ENCODE measurements at regions not wholly inside any gene's neighbourhood (a gene's known extent, or its start where the extent isn't known, plus 50 kb on each side); places are given as distances from the start of the nearest gene placed in this dataset.

DNA sequence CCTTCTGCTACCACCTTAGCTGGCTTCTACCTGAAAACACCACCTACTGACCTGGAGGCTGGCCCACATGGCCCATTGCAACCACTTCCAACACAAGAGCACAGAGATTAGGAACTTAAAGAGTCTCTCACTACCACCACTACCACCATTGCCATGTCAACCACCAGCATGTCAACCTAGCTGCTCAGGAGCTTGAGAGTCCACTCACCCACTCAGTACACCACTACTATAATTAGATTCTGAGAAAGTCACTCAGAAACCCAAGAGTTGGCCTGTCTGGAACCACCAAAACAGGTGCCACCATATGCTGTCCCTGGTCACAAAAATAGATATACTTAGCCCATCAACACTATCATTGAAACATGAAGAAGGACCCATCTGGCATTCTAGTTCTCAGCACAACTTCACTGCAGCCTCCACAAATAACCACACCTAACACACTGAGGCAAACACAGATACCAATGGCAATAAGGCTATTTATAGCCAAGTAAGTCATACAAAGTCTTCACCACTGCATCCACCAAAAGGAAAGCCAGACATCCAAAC, 806.7 kb upstream of the EPHA6 start:
- no peaks in the 10 kb centered on the region for H3K36me3 ChIP-seq (ENCODE audit: insufficient read depth in 1 of 2, low read depth in 1 of 2)
- intact Hi-C loops (cut with DNase I) = no loop called here
- no peak overlapping the region for H3K27ac ChIP-seq
- DNase-seq (no peak), ATAC-seq (no peak)
- TF ChIP-seq CTCF (IDR thresholded peaks at IDR 0.05) = no peak
- H3K4me3 ChIP-seq = no peak overlapping the region
- H3K9me3 ChIP-seq = no peaks in the 10 kb centered on the region
- no peaks in the 10 kb centered on the region for H3K4me1 ChIP-seq
- no peaks in the 10 kb centered on the region for H3K27me3 ChIP-seq (ENCODE audit: insufficient read depth in 3 of 3, low read length in 2 of 3)

DNA sequence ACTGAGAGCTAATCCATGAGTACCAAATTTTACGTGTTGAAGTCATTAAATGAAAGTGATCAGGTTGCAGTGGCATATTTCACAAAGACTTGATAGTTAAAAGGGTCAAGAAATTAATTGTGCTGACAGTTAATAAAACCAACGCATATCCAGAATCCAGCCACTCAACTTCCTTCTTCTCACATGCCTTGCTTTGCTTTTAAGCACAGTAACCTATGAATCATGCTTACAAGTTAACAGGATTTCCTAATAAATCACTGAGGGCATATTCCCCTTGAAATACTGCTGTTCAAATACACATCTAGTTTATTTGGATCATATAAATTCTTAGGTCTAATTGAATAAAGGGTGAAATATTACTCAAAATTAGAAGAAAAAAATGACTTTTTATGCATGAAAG, 801.5 kb upstream of the EPHA6 start:
- DNase-seq (no peak), ATAC-seq (no peak)
- Histone ChIP-seq H3K4me3 (no peak overlapping the region), H3K9me3 (no peaks in the 10 kb centered on the region), H3K36me3 (ENCODE audit: insufficient read depth in 1 of 2, low read depth in 1 of 2) (no peaks in the 10 kb centered on the region), H3K27ac (no peak overlapping the region), H3K27me3 (ENCODE audit: insufficient read depth in 3 of 3, low read length in 2 of 3) (no peaks in the 10 kb centered on the region), H3K4me1 (no peaks in the 10 kb centered on the region)
- TF ChIP-seq CTCF (IDR thresholded peaks at IDR 0.05) = no peak
- WGBS, 3 donors = 21 to 27% (median 27%) methylated on average over 2 of the region's 2 CpGs
- intact Hi-C loops (cut with DNase I) = no loop called here

DNA sequence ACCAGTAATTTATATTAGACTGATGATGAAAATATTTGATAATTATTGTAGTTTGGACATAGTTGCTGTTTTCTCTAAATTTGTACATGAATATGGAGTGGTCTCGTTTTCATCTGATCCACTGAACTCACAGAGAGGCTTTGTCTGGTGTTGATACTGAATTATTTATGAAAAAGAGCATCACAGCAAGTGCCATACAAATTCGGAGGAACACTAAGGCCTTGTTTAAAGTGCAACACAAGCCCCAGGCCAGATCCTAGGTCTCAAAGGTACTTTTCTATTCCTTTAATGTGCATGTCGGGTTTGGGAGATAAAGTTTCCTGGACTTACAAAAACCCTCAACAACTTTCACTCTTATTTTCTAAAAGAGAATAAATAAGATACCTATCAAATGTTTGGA, 796.8 kb upstream of the EPHA6 start:
- no peak for TF ChIP-seq CTCF (IDR thresholded peaks at IDR 0.05)
- Histone ChIP-seq H3K36me3 (ENCODE audit: insufficient read depth in 1 of 2, low read depth in 1 of 2) (no peaks in the 10 kb centered on the region), H3K27me3 (ENCODE audit: insufficient read depth in 3 of 3, low read length in 2 of 3) (no peaks in the 10 kb centered on the region), H3K9me3 (no peaks in the 10 kb centered on the region), H3K27ac (no peak overlapping the region), H3K4me3 (no peak overlapping the region), H3K4me1 (no peaks in the 10 kb centered on the region)
- no peak for DNase-seq
- intact Hi-C loops (cut with DNase I) = no loop called here
- WGBS, 3 donors = 54 to 57% (median 56%) methylated on average over 3 of the region's 3 CpGs
- no peak for ATAC-seq

DNA sequence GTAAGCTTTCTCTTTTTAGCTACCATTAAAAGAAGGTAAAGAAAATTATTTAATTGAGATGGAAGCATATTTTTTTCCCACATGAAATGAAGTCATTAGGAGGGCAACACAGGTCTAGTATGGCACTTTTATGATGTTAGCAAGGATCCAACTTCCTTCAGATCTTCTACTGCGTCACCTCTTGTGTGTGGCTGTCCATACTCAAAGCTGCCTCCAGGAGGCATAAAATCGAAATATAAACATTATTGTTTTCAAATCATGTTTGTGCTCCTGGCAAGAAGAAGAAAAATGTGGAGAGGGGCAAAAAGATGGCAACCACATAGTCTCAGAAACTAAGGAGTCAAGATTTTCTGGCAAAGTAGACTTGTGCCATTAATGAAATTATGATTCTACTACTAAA, 791.7 kb upstream of the EPHA6 start:
- no peaks in the 10 kb centered on the region for H3K36me3 ChIP-seq (ENCODE audit: insufficient read depth in 1 of 2, low read depth in 1 of 2)
- H3K4me1 ChIP-seq = no peaks in the 10 kb centered on the region
- intact Hi-C loops (cut with DNase I) = no loop called here
- no peaks in the 10 kb centered on the region for H3K9me3 ChIP-seq
- no peak overlapping the region for H3K27ac ChIP-seq
- H3K27me3 ChIP-seq (ENCODE audit: insufficient read depth in 3 of 3, low read length in 2 of 3) = no peaks in the 10 kb centered on the region
- H3K4me3 ChIP-seq = no peak overlapping the region
- no peak for DNase-seq
- no peak for ATAC-seq
- TF ChIP-seq CTCF (IDR thresholded peaks at IDR 0.05) = no peak
- WGBS, 3 donors = 61 to 66% (median 65%) methylated on average over 2 of the region's 2 CpGs

GRCh38 chr3:96027718-96028117, 786.7 kb upstream of the EPHA6 start:
- WGBS, 3 donors = 65 to 82% (median 80%) methylated on average over 2 of the region's 2 CpGs
- H3K4me1 ChIP-seq = no peaks in the 10 kb centered on the region
- H3K27ac ChIP-seq = no peak overlapping the region
- no peak for TF ChIP-seq CTCF (IDR thresholded peaks at IDR 0.05)
- H3K36me3 ChIP-seq (ENCODE audit: insufficient read depth in 1 of 2, low read depth in 1 of 2) = no peaks in the 10 kb centered on the region
- no peak for DNase-seq
- H3K27me3 ChIP-seq (ENCODE audit: insufficient read depth in 3 of 3, low read length in 2 of 3) = no peaks in the 10 kb centered on the region
- ATAC-seq = no peak
- no peak overlapping the region for H3K4me3 ChIP-seq
- intact Hi-C loops (cut with DNase I) = no loop called here
- no peaks in the 10 kb centered on the region for H3K9me3 ChIP-seq
